Psoas muscle (tissue), 7 donors: ENCODE measurements at regions not wholly inside any gene's neighbourhood (a gene's known extent, or its start where the extent isn't known, plus 50 kb on each side); places are given as distances from the start of the nearest gene placed in this dataset.

ENCODE experiments used
- ATAC-seq, 4 donors: fragments of 200-7000 bp; cut with Tn5 transposase; one replicate each; pipeline ENCODE4 v1.9.1; 2020; ENCODE audit warnings: moderate library complexity in 3 of 4, mild to moderate bottlenecking in 2 of 4
- DNase-seq, 2 donors: peaks; one replicate each; pipeline ENCODE4 v3.0.0-alpha.2; 2020
- H3K27ac ChIP-seq: fragments of 200-600 bp; one replicate; pipeline ENCODE4 v1.8.0; 2022
- H3K27me3 ChIP-seq, 3 donors: fragments of 200-600 bp in 1 of 3; one replicate each; pipeline versions ENCODE4 v1.6.1 to v1.8.0; 2013 to 2022; ENCODE audit warnings: low read length in 2 of 3, mild to moderate bottlenecking in 2 of 3, moderate library complexity in 1 of 3; ENCODE audit not compliant: insufficient read depth in 3 of 3
- H3K36me3 ChIP-seq, 2 donors: fragments of 200-600 bp in 1 of 2; one replicate each; pipeline versions ENCODE4 v1.6.1 to v1.8.0; 2013 to 2022; ENCODE audit warnings: low read depth in 1 of 2, mild to moderate bottlenecking in 1 of 2, moderate library complexity in 1 of 2; ENCODE audit not compliant: insufficient read depth in 1 of 2
- H3K4me1 ChIP-seq: fragments of 200-600 bp; one replicate; pipeline ENCODE4 v1.8.0; 2022
- H3K4me3 ChIP-seq: fragments of 200-600 bp; one replicate; pipeline ENCODE4 v1.8.0; 2022; ENCODE audit warnings: mild to moderate bottlenecking
- H3K9me3 ChIP-seq: fragments of 200-600 bp; one replicate; pipeline ENCODE4 v1.8.0; 2022
- WGBS, 3 donors: extraction: QIAGEN DNeasy Blood & Tissue Kit; methylation state at CpG; one replicate each; pipeline versions ENCODE4 v1.1.6 to v1.1.7; 2013; 5-methylcytosine and 5-hydroxymethylcytosine counted together
- intact Hi-C, 2 donors: fragments of 100-400 bp; cut with DNase I; formaldehyde crosslinking; loops; one replicate each; pipeline versions ENCODE4 v1.11.0 to v1.14.2; 2022
- TF ChIP-seq, protein P1 (sequence below): fragments of 200-600 bp; IDR thresholded peaks from one replicate; pipeline ENCODE4 v1.8.0; 2022; ENCODE audit warnings: antibody characterized with exemption
- donor health status: healthy with polysubstance abuse.
- donor health status: DM: no; HTN: no; CAD: no; lungs with moderate emphysema.
- donor health status: Bipolar disorder and iron deficiency.
- donor health status: healthy.
- donor health status: DM: yes; HTN: yes; CAD: no.
- donor health status: DM: no; HTN: no; CAD: no.
- donor health status: DM: yes; HTN: yes; CAD: no.

DNA sequence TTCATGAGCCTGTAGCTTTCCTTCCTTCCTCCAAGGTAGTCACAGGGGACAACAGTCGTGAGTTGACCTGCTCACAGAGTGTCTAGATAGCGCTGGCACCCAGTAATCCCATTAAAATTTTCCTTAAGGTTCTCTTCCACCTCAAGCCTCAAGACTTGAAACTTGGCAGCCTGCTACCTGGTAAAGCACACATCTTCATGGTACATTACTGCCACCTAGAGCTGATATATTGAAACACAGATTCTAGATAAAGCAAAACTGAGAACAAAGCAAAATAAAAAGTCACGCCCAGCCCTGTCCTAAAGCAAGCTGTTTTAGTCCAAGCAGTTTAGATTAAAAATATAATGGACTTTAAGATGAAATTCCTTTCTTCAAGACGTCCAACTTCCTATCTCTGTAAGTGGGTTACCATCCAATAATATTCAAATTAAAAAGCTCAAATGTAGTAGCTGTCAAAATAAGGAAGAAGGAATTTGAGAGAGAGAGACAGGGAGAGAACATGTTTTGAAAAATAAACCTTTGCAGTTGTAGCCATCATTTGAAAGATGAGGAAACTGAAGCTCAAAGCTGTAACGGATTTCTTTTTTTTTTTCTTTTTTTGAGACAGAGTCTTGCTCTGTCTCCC, 50.7 kb upstream of the CD83 start:
- intact Hi-C loops: loop anchor here (2.0 to 5.0 kb wide), 3 partner anchors 158 to 275 kb away; no protein-coding TSS in a partner anchor
- TF ChIP-seq, protein P1, sequence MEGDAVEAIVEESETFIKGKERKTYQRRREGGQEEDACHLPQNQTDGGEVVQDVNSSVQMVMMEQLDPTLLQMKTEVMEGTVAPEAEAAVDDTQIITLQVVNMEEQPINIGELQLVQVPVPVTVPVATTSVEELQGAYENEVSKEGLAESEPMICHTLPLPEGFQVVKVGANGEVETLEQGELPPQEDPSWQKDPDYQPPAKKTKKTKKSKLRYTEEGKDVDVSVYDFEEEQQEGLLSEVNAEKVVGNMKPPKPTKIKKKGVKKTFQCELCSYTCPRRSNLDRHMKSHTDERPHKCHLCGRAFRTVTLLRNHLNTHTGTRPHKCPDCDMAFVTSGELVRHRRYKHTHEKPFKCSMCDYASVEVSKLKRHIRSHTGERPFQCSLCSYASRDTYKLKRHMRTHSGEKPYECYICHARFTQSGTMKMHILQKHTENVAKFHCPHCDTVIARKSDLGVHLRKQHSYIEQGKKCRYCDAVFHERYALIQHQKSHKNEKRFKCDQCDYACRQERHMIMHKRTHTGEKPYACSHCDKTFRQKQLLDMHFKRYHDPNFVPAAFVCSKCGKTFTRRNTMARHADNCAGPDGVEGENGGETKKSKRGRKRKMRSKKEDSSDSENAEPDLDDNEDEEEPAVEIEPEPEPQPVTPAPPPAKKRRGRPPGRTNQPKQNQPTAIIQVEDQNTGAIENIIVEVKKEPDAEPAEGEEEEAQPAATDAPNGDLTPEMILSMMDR: peak; percentile 70
- Histone ChIP-seq H3K4me3 (no peak overlapping the region), H3K9me3 (no peaks in the 10 kb centered on the region), H3K27ac (no peak overlapping the region), H3K27me3 (peaks cover 0 to 4% (median 4%) of the 10 kb centered on the region in 3 donors), H3K4me1 (no peaks in the 10 kb centered on the region), H3K36me3 (no peaks in the 10 kb centered on the region)
- DNase-seq (no peak), ATAC-seq (peak; percentile 67 to 84 (median 78))
- 4 to 7% (median 7%) methylated on average over 5 of the region's 5 CpGs for WGBS, 3 donors

DNA sequence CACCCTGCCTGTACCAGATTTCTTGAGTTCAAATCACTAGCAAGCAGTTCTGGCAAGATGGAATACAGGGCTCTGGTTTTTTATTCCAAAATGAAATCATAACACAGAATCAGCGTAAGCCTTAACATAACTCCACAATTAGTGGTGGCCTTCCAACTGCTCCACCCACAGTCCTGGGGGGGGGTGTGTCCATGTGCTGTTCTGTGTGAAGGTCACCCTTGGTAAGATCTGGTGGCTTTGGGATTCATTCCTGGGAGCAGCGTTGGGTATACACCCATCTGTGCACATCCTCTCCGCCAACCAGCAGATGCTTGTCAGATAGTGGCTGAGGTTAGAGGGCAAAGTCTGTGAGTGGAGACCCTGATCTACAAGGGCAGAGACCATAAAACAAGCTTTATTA, 49.9 kb upstream of the CD83 start:
- H3K36me3 ChIP-seq: no peaks in the 10 kb centered on the region
- WGBS, 3 donors: 77 to 81% (median 80%) methylated on average over 3 of the region's 3 CpGs
- H3K4me3 ChIP-seq: no peak overlapping the region
- H3K4me1 ChIP-seq: no peaks in the 10 kb centered on the region
- no peak for ATAC-seq
- H3K9me3 ChIP-seq: no peaks in the 10 kb centered on the region
- intact Hi-C loops: loop anchor here (2.0 to 5.0 kb wide), 3 partner anchors 159 to 275 kb away; no protein-coding TSS in a partner anchor
- no peak overlapping the region for H3K27ac ChIP-seq
- no peaks in the 10 kb centered on the region for H3K27me3 ChIP-seq
- no peak for DNase-seq
- TF ChIP-seq, protein P1: no peak
